Omental fat pad (tissue), 3 donors: ENCODE measurements at regions not wholly inside any gene's neighbourhood (a gene's known extent, or its start where the extent isn't known, plus 50 kb on each side); places are given as distances from the start of the nearest gene placed in this dataset.

Source experiments
- ATAC-seq: fragments of 150-250 bp; one replicate; pipeline ENCODE4 v1.9.1; 2016; ENCODE audit warnings: mild to moderate bottlenecking, moderate library complexity; ENCODE audit not compliant: low FRiP score
- DNase-seq: peaks from one replicate; pipeline ENCODE4 v3.0.0-alpha.2; 2019; ENCODE audit warnings: low spot score
- CTCF ChIP-seq, 3 donors: fragments of 450-650 bp; IDR thresholded peaks; one replicate each; pipeline ENCODE4 v1.5.1; 2016 to 2017; ENCODE audit warnings: antibody characterized with exemption in 3 of 3, mild to moderate bottlenecking in 3 of 3, moderate library complexity in 2 of 3

- DNase-seq: no peak
- no peak for ATAC-seq
- TF ChIP-seq CTCF (IDR thresholded peaks at IDR 0.05): no peak
These were observed 181.8 kb upstream of the CIBAR2 start for GRCh38 chr16:85293904-85294642.

- ATAC-seq (no peak), DNase-seq (no peak)
- no peak for TF ChIP-seq CTCF (IDR thresholded peaks at IDR 0.05)
These were observed 182.7 kb upstream of the CIBAR2 start for GRCh38 chr16:85294810-85295508.

GRCh38 chr16:85296859-85297660 lies 184.8 kb upstream of the CIBAR2 start:
- DNase-seq: no peak
- TF ChIP-seq CTCF (IDR thresholded peaks at IDR 0.05): peak in 1 of 3 donors; percentile 28
- no peak for ATAC-seq

DNA sequence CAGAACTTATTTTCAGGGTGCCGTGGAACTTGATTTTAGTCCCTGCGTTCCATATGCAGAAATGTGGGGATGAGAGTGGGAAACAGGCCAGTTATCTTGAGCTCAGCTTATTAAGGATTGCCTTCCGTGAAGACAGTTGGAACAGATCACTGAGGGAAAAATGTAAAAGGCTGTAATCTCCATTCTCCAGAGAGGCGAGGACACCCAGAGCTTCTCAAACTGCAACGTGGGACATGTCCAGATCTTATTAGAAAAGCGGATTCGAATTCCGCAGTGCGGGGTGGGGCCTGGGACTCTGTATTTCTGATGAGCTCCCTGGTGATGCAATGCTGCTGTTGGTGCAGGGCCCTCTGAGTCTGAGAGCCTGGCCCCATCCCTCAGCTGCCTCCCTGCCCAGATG lies 185.6 kb upstream of the CIBAR2 start:
- ATAC-seq: no peak
- no peak for TF ChIP-seq CTCF (IDR thresholded peaks at IDR 0.05)
- no peak for DNase-seq

- DNase-seq (no peak), ATAC-seq (no peak)
- no peak for TF ChIP-seq CTCF (IDR thresholded peaks at IDR 0.05)
These were observed 188.2 kb upstream of the CIBAR2 start for GRCh38 chr16:85300406-85300968.

- no peak for DNase-seq
- TF ChIP-seq CTCF (IDR thresholded peaks at IDR 0.05): no peak
- ATAC-seq: no peak
These were observed 189.0 kb upstream of the CIBAR2 start for GRCh38 chr16:85301231-85301630.
